ENCODE measurements at regions not wholly inside any gene's neighbourhood (a gene's known extent, or its start where the extent isn't known, plus 50 kb on each side); places are given as distances from the start of the nearest gene placed in this dataset.
"Not testable (repeated sequence)": the region's sequence is repeated elsewhere in the genome, so short reads cannot be mapped to it uniquely, and the experiment has no call there.

DNA sequence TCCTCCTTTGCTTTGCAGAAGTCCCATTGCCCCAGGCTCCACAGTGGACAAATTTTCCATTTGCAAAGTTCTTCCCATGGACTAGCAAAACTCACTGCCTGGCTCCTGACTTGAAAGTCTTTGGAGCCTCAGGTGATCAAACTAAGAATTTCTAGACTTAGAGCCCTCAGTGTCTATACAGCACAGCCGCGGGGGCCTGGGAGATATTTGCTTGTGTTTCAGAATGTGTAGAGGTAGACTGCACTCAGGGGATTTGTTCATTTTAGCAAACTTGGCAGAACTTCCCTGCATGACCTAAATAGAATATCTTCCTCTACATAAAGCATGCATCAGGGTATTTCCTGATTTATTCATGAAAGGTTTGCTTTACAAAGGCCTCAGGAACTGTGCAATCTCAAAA is 384.2 kb upstream of the ZNF462 start:
- no peak overlapping the region for H3K4me3 ChIP-seq (ENCODE audit: low read depth, low read length)
- TF ChIP-seq, protein P1, sequence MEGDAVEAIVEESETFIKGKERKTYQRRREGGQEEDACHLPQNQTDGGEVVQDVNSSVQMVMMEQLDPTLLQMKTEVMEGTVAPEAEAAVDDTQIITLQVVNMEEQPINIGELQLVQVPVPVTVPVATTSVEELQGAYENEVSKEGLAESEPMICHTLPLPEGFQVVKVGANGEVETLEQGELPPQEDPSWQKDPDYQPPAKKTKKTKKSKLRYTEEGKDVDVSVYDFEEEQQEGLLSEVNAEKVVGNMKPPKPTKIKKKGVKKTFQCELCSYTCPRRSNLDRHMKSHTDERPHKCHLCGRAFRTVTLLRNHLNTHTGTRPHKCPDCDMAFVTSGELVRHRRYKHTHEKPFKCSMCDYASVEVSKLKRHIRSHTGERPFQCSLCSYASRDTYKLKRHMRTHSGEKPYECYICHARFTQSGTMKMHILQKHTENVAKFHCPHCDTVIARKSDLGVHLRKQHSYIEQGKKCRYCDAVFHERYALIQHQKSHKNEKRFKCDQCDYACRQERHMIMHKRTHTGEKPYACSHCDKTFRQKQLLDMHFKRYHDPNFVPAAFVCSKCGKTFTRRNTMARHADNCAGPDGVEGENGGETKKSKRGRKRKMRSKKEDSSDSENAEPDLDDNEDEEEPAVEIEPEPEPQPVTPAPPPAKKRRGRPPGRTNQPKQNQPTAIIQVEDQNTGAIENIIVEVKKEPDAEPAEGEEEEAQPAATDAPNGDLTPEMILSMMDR (IDR thresholded peaks at IDR 0.05; ENCODE audit: low read depth, low read length): no peak

DNA sequence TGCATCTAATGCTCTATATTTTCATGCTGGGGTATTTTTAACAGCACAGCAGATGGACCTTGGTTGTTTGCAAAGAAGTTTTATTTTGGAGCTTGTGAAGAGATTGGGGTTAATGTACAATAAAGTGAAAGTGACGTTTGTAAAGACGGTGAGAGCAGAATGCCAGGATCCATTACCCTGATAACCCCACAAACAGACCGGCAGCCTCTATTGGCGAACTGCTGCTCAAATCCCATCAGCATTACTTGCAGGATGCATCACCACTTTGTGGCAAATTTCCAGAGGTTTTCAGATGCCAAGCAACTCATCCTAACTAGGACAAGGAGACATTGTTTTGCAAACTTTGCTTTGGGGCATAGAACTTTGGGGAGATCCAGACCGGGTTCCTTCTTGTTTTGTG is 383.3 kb upstream of the ZNF462 start:
- TF ChIP-seq, protein P1 (IDR thresholded peaks at IDR 0.05; ENCODE audit: low read depth, low read length): no peak
- H3K4me3 ChIP-seq (ENCODE audit: low read depth, low read length): no peak overlapping the region

DNA sequence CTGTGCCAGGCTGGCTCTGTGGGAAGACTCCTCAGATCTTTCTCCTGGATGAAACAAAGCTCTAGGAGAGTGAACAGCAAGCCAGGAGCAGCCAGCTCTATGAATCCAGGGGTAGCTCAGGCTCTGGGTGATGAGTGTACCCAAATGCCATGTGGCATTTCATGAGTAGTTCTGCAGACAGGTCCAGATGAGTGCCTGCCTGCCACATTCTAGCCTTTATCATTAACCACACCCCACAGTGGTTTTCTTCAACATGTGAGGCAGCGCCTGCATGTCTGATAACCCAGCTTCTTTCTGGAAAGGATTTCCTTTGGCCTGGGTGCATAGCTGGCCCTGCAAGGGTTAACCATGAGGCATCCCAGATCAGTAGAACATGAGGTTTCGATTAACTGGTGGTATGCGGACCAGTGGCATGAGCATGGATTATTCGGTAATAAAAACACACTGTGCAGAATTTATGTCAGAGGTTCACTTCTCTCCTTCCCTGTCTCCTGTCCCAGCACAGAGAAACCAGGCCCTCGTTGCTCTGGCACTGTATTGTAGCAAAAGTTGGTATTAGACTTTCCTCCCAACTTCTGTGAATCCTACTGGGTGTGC is 381.9 kb upstream of the ZNF462 start:
- H3K4me3 ChIP-seq (ENCODE audit: low read depth, low read length): no peak overlapping the region
- TF ChIP-seq, protein P1 (IDR thresholded peaks at IDR 0.05; ENCODE audit: low read depth, low read length): no peak

DNA sequence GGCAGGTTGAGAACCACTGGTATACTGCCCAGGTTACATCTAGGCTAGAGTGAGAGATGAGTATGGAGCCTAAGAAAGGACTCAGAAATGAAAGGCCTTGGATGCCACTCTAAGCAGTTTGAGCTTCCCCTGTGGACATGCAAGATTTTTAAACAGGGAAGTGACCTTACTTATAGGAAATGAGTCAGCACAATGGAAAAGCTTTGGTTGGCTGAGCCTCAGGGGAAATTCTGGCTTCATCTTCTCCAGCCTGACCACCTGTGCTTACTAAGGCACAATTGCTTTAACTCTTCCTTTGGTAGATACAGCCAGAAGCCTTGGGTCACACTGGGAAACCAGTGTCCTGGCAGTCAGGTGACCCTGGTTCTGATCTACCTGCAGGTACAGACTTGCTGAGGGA is 380.2 kb upstream of the ZNF462 start:
- no peak overlapping the region for H3K4me3 ChIP-seq (ENCODE audit: low read depth, low read length)
- TF ChIP-seq, protein P1 (IDR thresholded peaks at IDR 0.05; ENCODE audit: low read depth, low read length): no peak

DNA sequence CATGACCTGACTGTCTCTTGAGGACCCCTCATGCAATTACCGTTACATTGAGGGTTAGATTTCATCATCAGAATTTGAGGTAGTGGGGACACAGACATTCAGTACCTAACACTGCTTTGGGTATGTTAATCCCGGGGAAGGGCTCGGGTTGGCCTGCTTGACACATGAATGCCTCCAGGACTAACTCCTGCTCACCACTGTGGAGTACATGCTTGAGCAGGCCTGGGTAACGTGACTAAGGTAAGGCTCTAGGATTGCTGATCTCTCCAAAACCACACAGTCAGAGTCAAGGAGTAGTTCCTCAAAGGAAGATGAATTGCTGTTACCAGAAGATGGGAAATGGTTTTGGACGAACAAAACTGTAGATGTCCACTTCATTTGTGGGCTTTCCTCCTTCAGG is 376.3 kb upstream of the ZNF462 start:
- TF ChIP-seq, protein P1 (IDR thresholded peaks at IDR 0.05; ENCODE audit: low read depth, low read length): no peak
- no peak overlapping the region for H3K4me3 ChIP-seq (ENCODE audit: low read depth, low read length)

DNA sequence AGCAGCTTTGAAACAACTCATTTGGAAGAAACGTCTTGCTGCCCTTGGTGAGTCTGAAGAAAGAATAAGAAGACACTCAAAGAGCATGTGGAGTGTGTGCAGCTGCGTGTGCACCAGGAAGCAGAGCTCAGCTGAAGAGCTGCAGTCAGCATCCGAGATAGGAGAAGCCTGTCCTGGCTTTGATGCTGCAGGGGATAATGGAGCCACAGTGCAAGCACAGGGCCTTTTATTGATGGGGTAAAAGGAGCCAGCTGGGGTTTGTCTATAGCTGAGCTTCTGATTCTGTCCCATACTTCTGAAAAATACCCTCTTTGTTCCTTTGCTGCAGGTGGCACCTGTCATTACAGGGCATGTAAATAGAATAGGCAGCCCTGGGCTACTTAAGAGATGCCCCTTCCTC is 375.7 kb upstream of the ZNF462 start:
- H3K4me3 ChIP-seq (ENCODE audit: low read depth, low read length): no peak overlapping the region
- TF ChIP-seq, protein P1 (IDR thresholded peaks at IDR 0.05; ENCODE audit: low read depth, low read length): no peak

DNA sequence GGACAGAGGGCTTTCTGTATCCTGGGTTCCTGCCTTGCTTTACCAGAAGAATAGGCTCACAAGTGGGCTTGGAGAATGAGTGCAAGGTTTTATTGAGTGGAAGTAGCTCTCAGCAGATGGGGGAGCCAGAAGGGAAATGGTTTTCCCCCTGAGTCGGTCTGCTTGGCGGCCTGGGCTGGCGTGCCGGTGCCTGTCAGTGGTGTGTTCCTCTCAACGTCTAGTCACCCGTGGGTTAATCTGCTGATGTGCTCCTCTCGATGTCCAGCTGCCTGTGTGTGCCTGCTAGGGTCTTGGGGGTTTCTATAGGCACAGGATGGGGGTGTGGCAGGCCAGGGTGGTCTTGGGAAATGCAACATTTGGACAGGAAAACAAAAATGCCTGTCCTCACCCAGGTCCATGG is 370.8 kb upstream of the ZNF462 start:
- not testable (repeated sequence) for H3K4me3 ChIP-seq (ENCODE audit: low read depth, low read length)

DNA sequence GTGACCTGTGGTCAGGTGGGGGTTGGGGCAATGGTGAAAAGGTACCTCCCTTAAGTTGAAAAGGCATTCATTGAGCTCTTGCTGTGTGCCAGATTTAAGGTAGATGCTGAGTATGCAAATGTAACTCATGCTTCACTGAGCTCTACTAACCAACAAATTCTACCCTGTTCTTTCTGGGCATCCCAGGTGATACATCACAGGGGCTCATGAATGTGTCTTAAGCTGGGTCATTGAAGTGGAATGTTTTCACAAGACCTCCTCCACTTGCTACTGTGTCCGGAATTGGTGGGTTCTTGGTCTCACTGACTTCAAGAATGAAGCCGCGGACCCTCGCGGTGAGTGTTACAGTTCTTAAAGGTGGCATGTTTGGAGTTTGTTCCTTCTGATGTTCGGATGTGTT is 362.8 kb upstream of the ZNF462 start:
- no peak overlapping the region for H3K4me3 ChIP-seq (ENCODE audit: low read depth, low read length)
- TF ChIP-seq, protein P1 (IDR thresholded peaks at IDR 0.05; ENCODE audit: low read depth, low read length): no peak

DNA sequence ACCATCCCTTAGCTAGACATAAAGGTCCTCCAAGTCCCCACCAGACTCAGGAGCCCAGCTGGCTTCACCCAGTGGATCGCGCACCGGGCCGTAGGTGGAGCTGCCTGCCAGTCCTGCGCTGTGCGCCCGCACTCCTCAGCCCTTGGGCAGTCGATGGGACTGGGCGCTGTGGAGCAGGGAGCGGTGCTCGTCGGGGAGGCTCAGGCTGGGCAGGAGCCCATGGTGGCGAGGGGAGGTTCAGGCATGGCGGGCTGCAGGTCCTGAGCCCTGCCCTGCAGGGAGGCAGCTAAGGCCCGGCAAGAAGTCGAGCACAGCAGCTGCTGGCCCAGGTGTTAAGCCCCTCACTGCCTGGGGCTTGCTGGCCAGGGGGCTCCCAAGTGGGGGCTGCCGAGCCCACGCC is 361.8 kb upstream of the ZNF462 start:
- H3K4me3 ChIP-seq (ENCODE audit: low read depth, low read length): not testable (repeated sequence)

Data from WI38 (cell line).